HG02678 (cell line): ENCODE measurements at regions not wholly inside any gene's neighbourhood (a gene's known extent, or its start where the extent isn't known, plus 50 kb on each side); places are given as distances from the start of the nearest gene placed in this dataset.

Experiments
- ATAC-seq: cut with Tn5 transposase; IDR thresholded peaks from one replicate; pipeline ENCODE4 v1.9.1; 2021; ENCODE audit warnings: mild to moderate bottlenecking, moderate library complexity; ENCODE audit not compliant: unreplicated experiment

GRCh38 chr2:67516362-67516761 lies 119.2 kb downstream of the ETAA1 start:
- no peak for ATAC-seq

- no peak for ATAC-seq
Observed at GRCh38 chr2:67516899-67517530, 119.9 kb downstream of the ETAA1 start.

GRCh38 chr2:67522148-67522547 lies 125.0 kb downstream of the ETAA1 start:
- ATAC-seq = no peak

GRCh38 chr2:67524213-67524612 lies 127.1 kb downstream of the ETAA1 start:
- ATAC-seq = no peak

GRCh38 chr2:67524777-67525176 lies 127.6 kb downstream of the ETAA1 start:
- no peak for ATAC-seq

GRCh38 chr2:67526283-67526682 lies 129.2 kb downstream of the ETAA1 start:
- no peak for ATAC-seq

GRCh38 chr2:67528320-67528719 lies 131.2 kb downstream of the ETAA1 start:
- no peak for ATAC-seq

GRCh38 chr2:67532387-67532786 lies 135.3 kb downstream of the ETAA1 start:
- ATAC-seq = no peak

GRCh38 chr2:67534745-67535144 lies 137.6 kb downstream of the ETAA1 start:
- no peak for ATAC-seq

- ATAC-seq = no peak
Observed at GRCh38 chr2:67540962-67541361, 143.8 kb downstream of the ETAA1 start.

GRCh38 chr2:67544286-67544685 lies 147.2 kb downstream of the ETAA1 start:
- no peak for ATAC-seq

- no peak for ATAC-seq
Observed at GRCh38 chr2:67548317-67549201, 151.4 kb downstream of the ETAA1 start.

- no peak for ATAC-seq
Observed at GRCh38 chr2:67559156-67559555, 162.0 kb downstream of the ETAA1 start.

GRCh38 chr2:67560771-67561456 lies 163.8 kb downstream of the ETAA1 start:
- no peak for ATAC-seq

- no peak for ATAC-seq
Observed at GRCh38 chr2:67561457-67561965, 164.4 kb downstream of the ETAA1 start.

GRCh38 chr2:67564076-67564475 lies 166.9 kb downstream of the ETAA1 start:
- ATAC-seq = no peak

- ATAC-seq = no peak
Observed at GRCh38 chr2:67564626-67565025, 167.5 kb downstream of the ETAA1 start.

- no peak for ATAC-seq
Observed at GRCh38 chr2:67565262-67565661, 168.1 kb downstream of the ETAA1 start.

GRCh38 chr2:67565761-67566160 lies 168.6 kb downstream of the ETAA1 start:
- no peak for ATAC-seq

- ATAC-seq = no peak
Observed at GRCh38 chr2:67566285-67566684, 169.2 kb downstream of the ETAA1 start.

- no peak for ATAC-seq
Observed at GRCh38 chr2:67566958-67567635, 170.0 kb downstream of the ETAA1 start.
